IPS DF 4.7 (cell line): ENCODE measurements at regions not wholly inside any gene's neighbourhood (a gene's known extent, or its start where the extent isn't known, plus 50 kb on each side); places are given as distances from the start of the nearest gene placed in this dataset.

Experiments used
- DNase-seq: peaks from one replicate; pipeline ENCODE4 v3.0.0-alpha.2; 2013; ENCODE audit warnings: low spot score; ENCODE audit errors: extremely low read depth

GRCh38 chr4:125682730-125683129 is 368.0 kb downstream of the FAT4 start:
- no peak for DNase-seq

- DNase-seq = no peak
These were observed 374.1 kb downstream of the FAT4 start for GRCh38 chr4:125688841-125689240.

- DNase-seq = no peak
These were observed 375.1 kb downstream of the FAT4 start for GRCh38 chr4:125689805-125690204.

- DNase-seq = no peak
These were observed 378.5 kb downstream of the FAT4 start for GRCh38 chr4:125693228-125693627.

- no peak for DNase-seq
These were observed 387.7 kb downstream of the FAT4 start for GRCh38 chr4:125702406-125702805.

GRCh38 chr4:125703443-125703842 is 388.7 kb downstream of the FAT4 start:
- no peak for DNase-seq

- no peak for DNase-seq
These were observed 390.0 kb downstream of the FAT4 start for GRCh38 chr4:125704726-125705125.

- DNase-seq = no peak
These were observed 390.9 kb downstream of the FAT4 start for GRCh38 chr4:125705681-125706080.

GRCh38 chr4:125707397-125707796 is 392.6 kb downstream of the FAT4 start:
- DNase-seq = no peak

GRCh38 chr4:125710766-125711165 is 396.0 kb downstream of the FAT4 start:
- DNase-seq = no peak

- DNase-seq = no peak
These were observed 399.3 kb downstream of the FAT4 start for GRCh38 chr4:125714049-125714448.

- DNase-seq = no peak
These were observed 400.1 kb downstream of the FAT4 start for GRCh38 chr4:125714845-125715244.

GRCh38 chr4:125719987-125720386 is 405.2 kb downstream of the FAT4 start:
- no peak for DNase-seq

- DNase-seq = no peak
These were observed 407.3 kb downstream of the FAT4 start for GRCh38 chr4:125722009-125722408.

GRCh38 chr4:125725957-125726525 is 411.3 kb downstream of the FAT4 start:
- no peak for DNase-seq

- DNase-seq = no peak
These were observed 413.2 kb downstream of the FAT4 start for GRCh38 chr4:125727931-125728330.

- DNase-seq = no peak
These were observed 413.8 kb downstream of the FAT4 start for GRCh38 chr4:125728568-125728967.

GRCh38 chr4:125729171-125729570 is 414.4 kb downstream of the FAT4 start:
- no peak for DNase-seq

GRCh38 chr4:125732632-125733031 is 417.9 kb downstream of the FAT4 start:
- no peak for DNase-seq

GRCh38 chr4:125734504-125734903 is 419.7 kb downstream of the FAT4 start:
- DNase-seq = no peak

- no peak for DNase-seq
These were observed 420.3 kb downstream of the FAT4 start for GRCh38 chr4:125735102-125735501.

GRCh38 chr4:125736057-125736456 is 421.3 kb downstream of the FAT4 start:
- DNase-seq = no peak

GRCh38 chr4:125739760-125740159 is 425.0 kb downstream of the FAT4 start:
- no peak for DNase-seq
